Astrocyte of the spinal cord (primary cell): ENCODE measurements at regions not wholly inside any gene's neighbourhood (a gene's known extent, or its start where the extent isn't known, plus 50 kb on each side); places are given as distances from the start of the nearest gene placed in this dataset.

ENCODE experiments used
- DNase-seq: peaks from one replicate; pipeline ENCODE4 v3.0.0; 2011; ENCODE audit warnings: low read depth, low spot score
- H3K4me3 ChIP-seq: 2 replicates; pipeline ENCODE4 v1.5.1; 2011; ENCODE audit warnings: low read depth, mild to moderate bottlenecking, low read length, moderate library complexity
- CTCF ChIP-seq: IDR thresholded peaks from 2 replicates; pipeline ENCODE4 v1.5.1; 2012; ENCODE audit warnings: low read depth, mild to moderate bottlenecking, low read length, inconsistent platforms
- in situ Hi-C: cut with HindIII; loops from 2 replicates; pipeline ENCODE4 v1.10.0; 2017; ENCODE audit warnings: low sequenced_read_pairs

DNA sequence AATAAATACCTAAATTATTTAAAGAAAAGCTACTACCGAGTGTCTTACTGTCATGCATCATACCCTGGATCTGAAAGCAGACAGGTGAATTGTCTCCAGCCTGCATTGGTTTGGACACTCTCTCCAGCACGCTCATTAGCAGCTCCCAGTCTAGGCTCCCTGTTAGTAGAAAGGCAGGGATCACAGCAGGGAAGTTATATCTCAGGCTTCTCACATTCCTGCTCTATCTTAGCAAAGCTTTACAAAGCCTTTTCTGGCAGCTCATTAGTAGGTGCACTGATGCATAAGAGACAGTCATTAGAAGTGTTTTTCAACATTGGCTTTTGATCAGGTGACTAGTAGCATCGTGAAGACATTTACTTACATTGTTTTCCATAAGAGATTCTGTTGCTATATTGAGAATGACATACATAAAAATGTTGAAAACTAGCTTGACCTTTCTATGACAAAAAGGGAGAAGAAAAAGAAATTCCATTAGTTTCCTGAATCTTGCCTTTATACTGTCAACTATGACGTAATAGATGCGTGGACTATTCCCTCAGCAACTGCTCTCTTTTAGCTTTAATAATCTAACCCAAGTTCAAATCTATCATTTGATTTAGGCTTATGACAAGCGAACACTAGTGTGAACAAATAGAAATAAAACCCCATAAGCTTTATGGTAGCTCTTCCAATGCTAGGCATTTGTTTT, 408.7 kb upstream of the KCNH7 start:
- DNase-seq, result no peak
- H3K4me3 ChIP-seq, result no peak overlapping the region
- in situ Hi-C loops, result no loop called here
- no peak for TF ChIP-seq CTCF

DNA sequence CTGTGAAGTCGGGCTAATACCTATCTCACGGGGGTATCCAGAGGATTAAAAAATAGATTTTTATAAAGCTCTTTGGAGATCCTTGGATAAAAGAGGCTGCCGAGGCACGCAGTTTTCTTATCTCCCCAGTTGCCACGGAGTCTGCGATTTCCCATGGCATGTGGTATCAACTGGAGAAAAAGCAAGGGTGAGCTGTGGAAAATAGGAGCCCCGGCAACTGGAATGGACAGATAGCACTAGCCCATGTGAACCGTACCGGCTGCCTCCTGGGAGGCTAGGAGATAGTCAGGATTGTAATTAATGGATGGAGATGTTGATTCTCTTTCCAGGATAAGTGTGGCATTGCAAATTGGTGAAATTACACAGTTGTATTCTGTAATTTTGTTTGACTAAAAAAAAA, 407.6 kb upstream of the KCNH7 start:
- H3K4me3 ChIP-seq, result no peak overlapping the region
- no peak for DNase-seq
- TF ChIP-seq CTCF, result no peak
- in situ Hi-C loops, result no loop called here

DNA sequence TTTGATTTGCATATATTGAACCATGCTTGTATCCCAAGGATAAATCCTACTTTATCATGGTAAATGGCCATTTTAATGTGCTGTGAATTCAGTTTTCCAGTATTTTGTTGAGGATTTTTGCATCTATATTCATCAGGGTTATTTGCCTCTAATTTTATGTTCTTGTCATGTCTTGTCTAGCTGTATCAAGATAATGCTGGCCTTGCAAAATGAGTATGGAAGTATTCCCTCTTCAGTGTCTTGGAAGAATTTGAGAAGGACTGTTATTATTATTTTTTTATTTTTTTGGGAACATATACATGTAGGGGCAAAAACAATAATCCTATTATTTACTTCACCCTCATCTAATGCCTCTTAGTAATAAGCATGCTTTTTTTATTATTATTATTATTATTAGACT, 398.0 kb upstream of the KCNH7 start:
- TF ChIP-seq CTCF, result no peak
- in situ Hi-C loops, result no loop called here
- H3K4me3 ChIP-seq, result no peak overlapping the region
- no peak for DNase-seq

DNA sequence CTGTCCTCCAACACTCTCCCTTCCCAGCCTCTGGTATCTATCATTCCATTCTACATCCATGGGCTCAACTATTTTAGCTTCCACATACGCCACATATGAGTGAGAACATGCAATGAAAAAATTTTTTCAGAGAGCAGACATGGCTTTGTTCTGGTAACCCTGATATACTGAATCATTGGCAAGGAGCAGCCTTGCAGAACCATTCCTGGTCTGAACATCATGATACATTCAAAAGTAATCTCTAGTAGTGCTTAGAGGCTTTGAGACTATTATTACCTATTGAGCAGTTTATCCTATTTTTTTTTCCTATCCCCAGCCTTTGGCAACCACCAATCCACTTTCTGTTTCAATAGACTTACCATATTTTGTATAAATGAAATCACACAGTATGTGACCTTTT, 393.1 kb upstream of the KCNH7 start:
- no peak for TF ChIP-seq CTCF
- DNase-seq, result no peak
- in situ Hi-C loops, result no loop called here
- no peak overlapping the region for H3K4me3 ChIP-seq

DNA sequence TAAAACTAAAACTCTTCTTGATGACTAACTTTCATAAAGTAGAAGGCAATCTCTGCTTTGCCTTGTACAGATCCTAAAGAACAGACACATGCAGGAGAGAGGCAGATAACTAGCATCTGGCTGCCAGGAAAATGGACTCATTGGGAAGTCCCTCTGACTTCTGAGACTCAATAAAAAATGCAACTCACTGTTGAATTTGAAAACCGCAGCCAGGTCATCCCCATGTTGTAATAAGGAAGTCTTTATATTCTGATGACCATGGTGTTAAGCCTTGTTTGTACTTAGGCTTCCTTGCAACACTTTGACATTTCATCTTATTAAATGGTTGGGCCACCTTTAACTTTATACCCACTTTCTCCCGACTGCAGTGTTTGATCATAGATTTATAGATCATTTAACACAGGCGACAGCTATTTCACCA, 375.1 kb upstream of the KCNH7 start:
- in situ Hi-C loops, result no loop called here
- peak; percentile 55 for DNase-seq
- TF ChIP-seq CTCF, result no peak
- no peak overlapping the region for H3K4me3 ChIP-seq

GRCh38 chr2:163210430-163210918, 371.9 kb upstream of the KCNH7 start:
- peak; percentile 60 for DNase-seq
- in situ Hi-C loops, result no loop called here
- no peak overlapping the region for H3K4me3 ChIP-seq
- no peak for TF ChIP-seq CTCF
